ENCODE measurements at regions not wholly inside any gene's neighbourhood (a gene's known extent, or its start where the extent isn't known, plus 50 kb on each side); places are given as distances from the start of the nearest gene placed in this dataset.

DNA sequence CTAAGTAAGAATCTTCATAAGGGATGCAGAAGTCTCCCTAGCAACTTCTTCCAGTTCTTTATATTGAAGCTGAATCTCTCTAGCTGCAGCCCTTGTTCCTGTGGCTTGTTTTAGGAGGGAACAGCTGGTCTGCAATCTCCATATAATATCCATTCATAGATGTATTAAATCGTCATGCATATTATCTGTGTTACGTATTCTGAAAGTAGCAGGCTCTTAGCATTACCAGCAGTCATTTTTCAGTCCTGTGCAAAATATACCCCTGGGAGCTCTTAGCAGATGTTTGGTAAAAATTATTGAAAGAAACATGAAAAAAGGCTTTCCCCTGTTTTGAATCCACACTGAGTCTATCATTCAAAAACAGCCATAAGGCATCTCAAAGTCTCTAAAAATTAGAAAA lies 385.3 kb downstream of the IRS1 start:
- Histone ChIP-seq H3K27me3 (no peaks in the 10 kb centered on the region), H3K4me1 (peaks cover 0 to 10% (median 0%) of the 10 kb centered on the region in 9 donors), H3K4me3 (no peak overlapping the region), H3K27ac (peak overlapping the region in 3 of 10 donors; percentile 6 to 55 (median 51)), H3K36me3 (no peaks in the 10 kb centered on the region), H3K9me3 (no peaks in the 10 kb centered on the region)
- intact Hi-C loops (cut with DNase I), result no loop called here
- no peak for DNase-seq
- TF ChIP-seq, protein P1, sequence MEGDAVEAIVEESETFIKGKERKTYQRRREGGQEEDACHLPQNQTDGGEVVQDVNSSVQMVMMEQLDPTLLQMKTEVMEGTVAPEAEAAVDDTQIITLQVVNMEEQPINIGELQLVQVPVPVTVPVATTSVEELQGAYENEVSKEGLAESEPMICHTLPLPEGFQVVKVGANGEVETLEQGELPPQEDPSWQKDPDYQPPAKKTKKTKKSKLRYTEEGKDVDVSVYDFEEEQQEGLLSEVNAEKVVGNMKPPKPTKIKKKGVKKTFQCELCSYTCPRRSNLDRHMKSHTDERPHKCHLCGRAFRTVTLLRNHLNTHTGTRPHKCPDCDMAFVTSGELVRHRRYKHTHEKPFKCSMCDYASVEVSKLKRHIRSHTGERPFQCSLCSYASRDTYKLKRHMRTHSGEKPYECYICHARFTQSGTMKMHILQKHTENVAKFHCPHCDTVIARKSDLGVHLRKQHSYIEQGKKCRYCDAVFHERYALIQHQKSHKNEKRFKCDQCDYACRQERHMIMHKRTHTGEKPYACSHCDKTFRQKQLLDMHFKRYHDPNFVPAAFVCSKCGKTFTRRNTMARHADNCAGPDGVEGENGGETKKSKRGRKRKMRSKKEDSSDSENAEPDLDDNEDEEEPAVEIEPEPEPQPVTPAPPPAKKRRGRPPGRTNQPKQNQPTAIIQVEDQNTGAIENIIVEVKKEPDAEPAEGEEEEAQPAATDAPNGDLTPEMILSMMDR (IDR thresholded peaks at IDR 0.05), result no peak
- WGBS, 2 donors, result 53 to 55% methylated on average over 2 of the region's 2 CpGs
- peak in 2 of 8 donors; percentile 26 to 57 for ATAC-seq

DNA sequence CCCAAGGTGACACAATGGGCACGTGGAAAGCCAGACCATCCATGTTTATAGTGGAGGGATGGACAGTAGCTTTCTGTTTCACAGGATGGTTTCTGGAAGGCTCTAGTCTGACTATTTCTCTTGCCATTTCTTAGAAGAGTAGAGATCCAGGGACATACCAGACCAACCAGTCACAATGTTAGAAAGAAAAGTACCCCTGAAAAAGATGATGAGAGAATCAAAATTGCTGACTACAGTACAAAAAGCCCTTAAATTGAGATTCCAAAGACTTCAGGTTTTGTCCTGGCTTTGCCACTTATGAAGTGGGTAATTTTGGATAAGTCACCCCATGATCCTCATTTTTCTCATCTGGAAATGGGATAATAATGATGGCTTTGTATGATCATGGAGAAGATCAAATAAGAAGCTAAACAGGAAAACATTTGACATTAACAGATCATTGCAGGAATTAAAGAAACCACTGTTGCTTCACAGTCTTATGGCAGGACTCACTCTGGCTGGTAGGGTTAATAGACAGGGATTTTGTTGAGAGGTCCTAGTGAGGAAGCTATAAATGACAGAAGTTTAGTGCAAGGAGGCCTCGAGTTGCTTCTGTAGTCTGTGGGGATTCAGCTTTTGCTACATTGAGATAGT lies 386.0 kb downstream of the IRS1 start:
- Histone ChIP-seq H3K9me3 (no peaks in the 10 kb centered on the region), H3K27me3 (no peaks in the 10 kb centered on the region), H3K4me1 (peaks cover 0 to 10% (median 0%) of the 10 kb centered on the region in 9 donors), H3K36me3 (no peaks in the 10 kb centered on the region), H3K27ac (peak overlapping the region in 5 of 10 donors; percentile 6 to 55 (median 50)), H3K4me3 (no peak overlapping the region)
- TF ChIP-seq, protein P1 (IDR thresholded peaks at IDR 0.05), result no peak
- ATAC-seq (no peak), DNase-seq (no peak)
- 52 to 55% methylated on average over 2 of the region's 2 CpGs for WGBS, 2 donors
- intact Hi-C loops (cut with DNase I), result no loop called here

DNA sequence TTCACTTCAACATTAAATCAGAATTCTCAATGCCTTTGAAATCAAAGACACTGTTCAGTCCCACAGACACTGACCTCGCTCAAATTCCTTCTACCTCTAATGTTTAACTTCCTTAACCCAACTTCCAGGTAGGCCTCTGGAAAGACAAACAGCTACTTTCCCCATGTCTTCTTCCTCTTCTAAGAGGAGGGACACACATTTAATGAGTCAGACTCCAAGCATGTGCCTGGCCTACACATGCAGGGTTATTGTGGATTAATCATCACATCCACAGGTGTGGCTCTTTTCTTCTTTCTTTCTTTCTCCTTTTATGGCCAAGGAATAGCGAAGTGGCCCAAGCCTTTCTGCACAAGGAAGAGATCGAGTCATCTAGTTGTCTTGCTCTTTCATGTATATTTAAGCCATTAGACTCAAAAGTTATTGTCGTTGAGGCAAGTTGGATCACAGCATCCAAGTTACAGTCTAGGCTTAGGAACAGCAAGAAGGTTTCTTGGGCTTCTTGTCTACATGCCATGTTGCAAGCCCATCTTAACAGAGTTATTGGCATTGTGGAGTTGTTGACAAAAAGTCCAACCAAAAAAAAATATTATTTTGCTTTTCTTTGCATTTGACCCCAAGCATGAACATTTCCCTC lies 387.8 kb downstream of the IRS1 start:
- TF ChIP-seq, protein P1 (IDR thresholded peaks at IDR 0.05), result no peak

DNA sequence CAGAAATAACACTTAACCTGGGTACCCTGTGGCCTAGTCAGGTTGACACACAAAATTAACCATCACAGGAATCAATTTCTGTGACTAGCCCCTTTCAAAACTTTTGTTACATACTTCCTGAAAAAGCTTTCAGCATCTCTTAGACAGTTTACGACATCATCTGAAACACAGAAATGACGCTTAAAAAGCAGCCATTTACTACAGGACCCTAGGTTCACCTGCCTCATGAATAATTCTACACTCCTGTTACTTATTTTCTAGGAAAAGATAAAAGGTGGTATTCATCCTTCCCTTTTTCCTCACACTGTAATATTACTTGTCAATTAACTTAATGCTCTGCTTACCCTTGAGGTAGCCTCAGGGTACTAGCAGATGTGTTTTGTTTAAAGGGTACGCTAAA lies 388.4 kb downstream of the IRS1 start:
- TF ChIP-seq, protein P1 (IDR thresholded peaks at IDR 0.05), result no peak

More for the DNA sequence above, 387.8 kb downstream of the IRS1 start:
- H3K9me3 ChIP-seq, result no peaks in the 10 kb centered on the region
- H3K4me1 ChIP-seq, result peaks cover 0 to 10% (median 0%) of the 10 kb centered on the region in 9 donors
- no peak for ATAC-seq
- H3K27me3 ChIP-seq, result no peaks in the 10 kb centered on the region
- H3K27ac ChIP-seq, result no peak overlapping the region
- intact Hi-C loops (cut with DNase I), result no loop called here
- no peaks in the 10 kb centered on the region for H3K36me3 ChIP-seq
- WGBS, 2 donors, result 93 to 97% methylated on average over 4 of the region's 4 CpGs
- no peak for DNase-seq
- no peak overlapping the region for H3K4me3 ChIP-seq

More for the DNA sequence above, 388.4 kb downstream of the IRS1 start:
- ATAC-seq (no peak), DNase-seq (no peak)
- Histone ChIP-seq H3K9me3 (no peaks in the 10 kb centered on the region), H3K27ac (no peak overlapping the region), H3K36me3 (no peaks in the 10 kb centered on the region), H3K4me1 (peaks cover 0 to 10% (median 0%) of the 10 kb centered on the region in 9 donors), H3K27me3 (no peaks in the 10 kb centered on the region), H3K4me3 (no peak overlapping the region)
- 94 to 98% methylated on average over 3 of the region's 3 CpGs for WGBS, 2 donors
- intact Hi-C loops (cut with DNase I), result no loop called here
